Stomach (tissue), 8 donors: ENCODE measurements at regions not wholly inside any gene's neighbourhood (a gene's known extent, or its start where the extent isn't known, plus 50 kb on each side); places are given as distances from the start of the nearest gene placed in this dataset.

Experiments
- DNase-seq, 2 donors: peaks; one replicate each; pipeline versions ENCODE4 v3.0.0 to v3.0.0-alpha.2; 2013 to 2019
- H3K27ac ChIP-seq, 5 donors: fragments of 200-600 bp in 4 of 5; sonication (generic) in 4 of 5; one replicate each; pipeline ENCODE4 v1.5.1; 2013 to 2019; ENCODE audit warnings: mild to moderate bottlenecking in 1 of 5, moderate library complexity in 1 of 5
- H3K27me3 ChIP-seq, 3 donors: fragments of 200-600 bp; sonication (generic); one replicate each; pipeline ENCODE4 v1.5.1; 2017 to 2019; ENCODE audit warnings: mixed run types in 1 of 3
- H3K36me3 ChIP-seq, 4 donors: fragments of 200-600 bp; sonication (generic); 1 replicate in 3 of 4; 2 replicates in 1 of 4; pipeline ENCODE4 v1.5.1; 2016 to 2019
- H3K4me1 ChIP-seq, 4 donors: fragments of 200-600 bp; sonication (generic); one replicate each; pipeline ENCODE4 v1.5.1; 2016 to 2019
- H3K4me3 ChIP-seq, 4 donors: fragments of 200-600 bp; sonication (generic) in 3 of 4; one replicate each; pipeline ENCODE4 v1.5.1; 2016 to 2019; ENCODE audit warnings: mild to moderate bottlenecking in 1 of 4
- H3K9me3 ChIP-seq, 4 donors: fragments of 200-600 bp; sonication (generic); one replicate each; pipeline ENCODE4 v1.5.1; 2016 to 2019
- CTCF ChIP-seq, 7 experiments: fragments of 450-650 bp in 4 of 7; fragments of 200-600 bp in 3 of 7; sonication (generic) in 3 of 7; IDR thresholded peaks; one replicate each; pipeline ENCODE4 v1.5.1; 2016 to 2019; ENCODE audit warnings: antibody characterized with exemption in 7 of 7, control low read depth in 2 of 7, mild to moderate bottlenecking in 1 of 7
- EP300 ChIP-seq: sonication (generic); formaldehyde crosslinking; IDR thresholded peaks from one replicate; pipeline ENCODE4 v1.6.1; 2017; ENCODE audit warnings: antibody characterized with exemption
- POLR2A ChIP-seq, 4 donors: fragments of 450-650 bp; IDR thresholded peaks; one replicate each; pipeline ENCODE4 v1.6.1; 2016; ENCODE audit warnings: antibody characterized with exemption in 4 of 4, control low read depth in 2 of 4, mild to moderate bottlenecking in 1 of 4, moderate library complexity in 1 of 4
- POLR2AphosphoS5 ChIP-seq, 3 donors: sonication (generic); formaldehyde crosslinking; IDR thresholded peaks; one replicate each; pipeline ENCODE4 v1.6.1; 2016; ENCODE audit warnings: antibody characterized with exemption in 3 of 3
- WGBS, 5 donors: extraction: QIAGEN DNeasy Blood & Tissue Kit in 3 of 5; methylation state at CpG; one replicate each; pipeline versions ENCODE4 v1.1.5 to v1.1.7; 2013 to 2018; 5-methylcytosine and 5-hydroxymethylcytosine counted together
- intact Hi-C: fragments of 100-400 bp; cut with DNase I; formaldehyde crosslinking; loops from one replicate; pipeline ENCODE4 v1.15.1; 2023; ENCODE audit warnings: low total_unique reads
- donor health status: healthy with polysubstance abuse.
- donor health status: Bipolar disorder and iron deficiency.
- donor health status: healthy.

- WGBS, 5 donors, result 25 to 33% (median 28%) methylated on average over 4 of the region's 4 CpGs
- Histone ChIP-seq H3K9me3 (peaks cover 2 to 18% (median 10%) of the 10 kb centered on the region in 4 donors), H3K27me3 (no peaks in the 10 kb centered on the region), H3K4me3 (no peak overlapping the region), H3K4me1 (no peaks in the 10 kb centered on the region), H3K27ac (no peak overlapping the region), H3K36me3 (no peaks in the 10 kb centered on the region)
- TF ChIP-seq POLR2A (IDR thresholded peaks at IDR 0.05), result no peak
- no peak for TF ChIP-seq CTCF (IDR thresholded peaks at IDR 0.05)
- TF ChIP-seq EP300, result no peak
- no peak for TF ChIP-seq POLR2AphosphoS5 (IDR thresholded peaks at IDR 0.05)
- intact Hi-C loops, result no loop called here
- no peak for DNase-seq
These were observed 127.6 kb upstream of the ARID2 start for GRCh38 chr12:45601888-45602287.

- WGBS, 5 donors, result 78 to 92% (median 87%) methylated on average over 1 of the region's 1 CpG
These were observed 123.9 kb upstream of the ARID2 start for GRCh38 chr12:45605624-45606023.

GRCh38 chr12:45611061-45611460 lies 118.4 kb upstream of the ARID2 start:
- 22 to 25% (median 22%) methylated on average over 20 of the region's 20 CpGs for WGBS, 5 donors
- peak in 1 of 2 donors; percentile 6 for DNase-seq
- no peaks in the 10 kb centered on the region for H3K36me3 ChIP-seq
- H3K9me3 ChIP-seq, result peaks cover 0 to 3% (median under 1%) of the 10 kb centered on the region in 4 donors
- no peaks in the 10 kb centered on the region for H3K27me3 ChIP-seq
- intact Hi-C loops, result no loop called here
- H3K4me3 ChIP-seq, result peak overlapping the region in 2 of 4 donors; percentile 2 to 5
- H3K27ac ChIP-seq, result no peak overlapping the region
- peaks cover 0 to 6% (median 3%) of the 10 kb centered on the region in 4 donors for H3K4me1 ChIP-seq
- TF ChIP-seq EP300 (no peak), POLR2A (IDR thresholded peaks at IDR 0.05) (no peak), POLR2AphosphoS5 (IDR thresholded peaks at IDR 0.05) (no peak), CTCF (IDR thresholded peaks at IDR 0.05) (no peak)

More at GRCh38 chr12:45605624-45606023, 123.9 kb upstream of the ARID2 start:
- intact Hi-C loops, result no loop called here
- Histone ChIP-seq H3K36me3 (no peaks in the 10 kb centered on the region), H3K4me1 (no peaks in the 10 kb centered on the region), H3K27me3 (no peaks in the 10 kb centered on the region), H3K27ac (no peak overlapping the region), H3K9me3 (peaks cover 2 to 18% (median 10%) of the 10 kb centered on the region in 4 donors), H3K4me3 (no peak overlapping the region)
- no peak for TF ChIP-seq POLR2AphosphoS5 (IDR thresholded peaks at IDR 0.05)
- DNase-seq, result no peak

- H3K27me3 ChIP-seq, result no peaks in the 10 kb centered on the region
- no peak overlapping the region for H3K27ac ChIP-seq
- TF ChIP-seq EP300, result no peak
- TF ChIP-seq POLR2A (IDR thresholded peaks at IDR 0.05), result no peak
- TF ChIP-seq CTCF (IDR thresholded peaks at IDR 0.05), result no peak
- no peak for TF ChIP-seq POLR2AphosphoS5 (IDR thresholded peaks at IDR 0.05)
- H3K9me3 ChIP-seq, result no peaks in the 10 kb centered on the region
- no peak overlapping the region for H3K4me3 ChIP-seq
- H3K36me3 ChIP-seq, result no peaks in the 10 kb centered on the region
- WGBS, 5 donors, result 76 to 83% (median 80%) methylated on average over 5 of the region's 5 CpGs
- intact Hi-C loops, result no loop called here
- no peak for DNase-seq
- peaks cover 0 to 6% (median 3%) of the 10 kb centered on the region in 4 donors for H3K4me1 ChIP-seq
These were observed 118.0 kb upstream of the ARID2 start for GRCh38 chr12:45611495-45611894.

- no peak for DNase-seq
- intact Hi-C loops, result no loop called here
- Histone ChIP-seq H3K9me3 (no peaks in the 10 kb centered on the region), H3K4me3 (no peak overlapping the region), H3K27ac (no peak overlapping the region), H3K4me1 (peaks cover 0 to 6% (median 3%) of the 10 kb centered on the region in 4 donors), H3K36me3 (no peaks in the 10 kb centered on the region), H3K27me3 (no peaks in the 10 kb centered on the region)
- no peak for TF ChIP-seq POLR2A (IDR thresholded peaks at IDR 0.05)
- TF ChIP-seq CTCF (IDR thresholded peaks at IDR 0.05), result no peak
- TF ChIP-seq POLR2AphosphoS5 (IDR thresholded peaks at IDR 0.05), result no peak
- TF ChIP-seq EP300, result no peak
- 80 to 89% (median 84%) methylated on average over 7 of the region's 7 CpGs for WGBS, 5 donors
These were observed 117.3 kb upstream of the ARID2 start for GRCh38 chr12:45612044-45612794.
